ES-I3 (cell line): ENCODE measurements at regions not wholly inside any gene's neighbourhood (a gene's known extent, or its start where the extent isn't known, plus 50 kb on each side); places are given as distances from the start of the nearest gene placed in this dataset.

ENCODE experiments used
- H3K36me3 ChIP-seq: 2 replicates; pipeline ENCODE4 v1.6.1; 2013; ENCODE audit warnings: mild to moderate bottlenecking, low read length, control low read depth, moderate library complexity; ENCODE audit not compliant: insufficient read depth
- H3K4me1 ChIP-seq: 2 replicates; pipeline ENCODE4 v1.6.1; 2013; ENCODE audit warnings: mild to moderate bottlenecking, control low read depth, low read length; ENCODE audit not compliant: insufficient read depth
- H3K9ac ChIP-seq: 2 replicates; pipeline ENCODE4 v1.6.1; 2013; ENCODE audit warnings: low read depth, mild to moderate bottlenecking, low read length, moderate library complexity
- H3K9me3 ChIP-seq: 2 replicates; pipeline ENCODE4 v1.6.1; 2013; ENCODE audit warnings: mild to moderate bottlenecking, low read length, moderate library complexity; ENCODE audit not compliant: control insufficient read depth, insufficient read depth

GRCh38 chr5:21173526-21173925, 1185.5 kb upstream of the CDH18 start:
- Histone ChIP-seq H3K4me1 (no peaks in the 10 kb centered on the region), H3K9ac (no peak overlapping the region), H3K36me3 (no peaks in the 10 kb centered on the region)

GRCh38 chr5:21173036-21173435, 1185.0 kb upstream of the CDH18 start:
- Histone ChIP-seq H3K36me3 (no peaks in the 10 kb centered on the region), H3K9me3 (no peaks in the 10 kb centered on the region), H3K9ac (no peak overlapping the region), H3K4me1 (no peaks in the 10 kb centered on the region)

More at GRCh38 chr5:21173526-21173925, 1185.5 kb upstream of the CDH18 start:
- no peaks in the 10 kb centered on the region for H3K9me3 ChIP-seq

- Histone ChIP-seq H3K9me3 (no peaks in the 10 kb centered on the region), H3K9ac (no peak overlapping the region), H3K4me1 (no peaks in the 10 kb centered on the region), H3K36me3 (no peaks in the 10 kb centered on the region)
Measured at GRCh38 chr5:21171038-21171437, 1183.0 kb upstream of the CDH18 start.

GRCh38 chr5:21168557-21168956, 1180.6 kb upstream of the CDH18 start:
- Histone ChIP-seq H3K4me1 (no peaks in the 10 kb centered on the region), H3K36me3 (no peaks in the 10 kb centered on the region), H3K9me3 (no peaks in the 10 kb centered on the region), H3K9ac (no peak overlapping the region)

- Histone ChIP-seq H3K9ac (no peak overlapping the region), H3K36me3 (no peaks in the 10 kb centered on the region), H3K4me1 (no peaks in the 10 kb centered on the region), H3K9me3 (no peaks in the 10 kb centered on the region)
Measured at GRCh38 chr5:21165344-21165743, 1177.3 kb upstream of the CDH18 start.

GRCh38 chr5:21164425-21164824, 1176.4 kb upstream of the CDH18 start:
- no peak overlapping the region for H3K9ac ChIP-seq
- H3K9me3 ChIP-seq: no peaks in the 10 kb centered on the region
- H3K4me1 ChIP-seq: no peaks in the 10 kb centered on the region
- H3K36me3 ChIP-seq: no peaks in the 10 kb centered on the region

- Histone ChIP-seq H3K36me3 (no peaks in the 10 kb centered on the region), H3K9me3 (no peaks in the 10 kb centered on the region), H3K9ac (no peak overlapping the region), H3K4me1 (no peaks in the 10 kb centered on the region)
Measured at GRCh38 chr5:21159510-21160059, 1171.6 kb upstream of the CDH18 start.

GRCh38 chr5:21154526-21154925, 1166.5 kb upstream of the CDH18 start:
- no peaks in the 10 kb centered on the region for H3K9me3 ChIP-seq
- no peaks in the 10 kb centered on the region for H3K4me1 ChIP-seq
- no peaks in the 10 kb centered on the region for H3K36me3 ChIP-seq
- H3K9ac ChIP-seq: no peak overlapping the region

- H3K4me1 ChIP-seq: no peaks in the 10 kb centered on the region
- no peak overlapping the region for H3K9ac ChIP-seq
- peaks cover 3% of the 10 kb centered on the region; the same call in 1 of the 2 replicates for H3K9me3 ChIP-seq
- H3K36me3 ChIP-seq: no peaks in the 10 kb centered on the region
Measured at GRCh38 chr5:21152611-21153010, 1164.6 kb upstream of the CDH18 start.

- H3K36me3 ChIP-seq: no peaks in the 10 kb centered on the region
- no peaks in the 10 kb centered on the region for H3K4me1 ChIP-seq
- peaks cover 3% of the 10 kb centered on the region; the same call in 1 of the 2 replicates for H3K9me3 ChIP-seq
- no peak overlapping the region for H3K9ac ChIP-seq
Measured at GRCh38 chr5:21145376-21145775, 1157.4 kb upstream of the CDH18 start.

- H3K36me3 ChIP-seq: no peaks in the 10 kb centered on the region
- H3K9me3 ChIP-seq: peaks cover 3% of the 10 kb centered on the region; the same call in 1 of the 2 replicates
- H3K4me1 ChIP-seq: no peaks in the 10 kb centered on the region
- no peak overlapping the region for H3K9ac ChIP-seq
Measured at GRCh38 chr5:21143686-21144085, 1155.7 kb upstream of the CDH18 start.

- Histone ChIP-seq H3K9me3 (no peaks in the 10 kb centered on the region), H3K36me3 (no peaks in the 10 kb centered on the region), H3K4me1 (no peaks in the 10 kb centered on the region), H3K9ac (no peak overlapping the region)
Measured at GRCh38 chr5:21142791-21143190, 1154.8 kb upstream of the CDH18 start.

- Histone ChIP-seq H3K9me3 (no peaks in the 10 kb centered on the region), H3K36me3 (no peaks in the 10 kb centered on the region), H3K9ac (no peak overlapping the region)
Measured at GRCh38 chr5:21140987-21141386, 1153.0 kb upstream of the CDH18 start.

GRCh38 chr5:21126236-21126635, 1138.2 kb upstream of the CDH18 start:
- Histone ChIP-seq H3K4me1 (no peaks in the 10 kb centered on the region), H3K9me3 (no peaks in the 10 kb centered on the region; the same call in 1 of the 2 replicates), H3K36me3 (no peaks in the 10 kb centered on the region), H3K9ac (no peak overlapping the region)

More at GRCh38 chr5:21140987-21141386, 1153.0 kb upstream of the CDH18 start:
- H3K4me1 ChIP-seq: no peaks in the 10 kb centered on the region

- no peaks in the 10 kb centered on the region for H3K36me3 ChIP-seq
- no peaks in the 10 kb centered on the region; the same call in 1 of the 2 replicates for H3K9me3 ChIP-seq
- H3K4me1 ChIP-seq: no peaks in the 10 kb centered on the region
- H3K9ac ChIP-seq: no peak overlapping the region
Measured at GRCh38 chr5:21125238-21125983, 1137.4 kb upstream of the CDH18 start.
